ENCODE measurements at regions not wholly inside any gene's neighbourhood (a gene's known extent, or its start where the extent isn't known, plus 50 kb on each side); places are given as distances from the start of the nearest gene placed in this dataset.

- no peak for DNase-seq (ENCODE audit: low spot score)
These were observed 71.0 kb downstream of the AQP4 start for GRCh38 chr18:26794230-26795101.

GRCh38 chr18:26792661-26793060 is 72.8 kb downstream of the AQP4 start:
- DNase-seq (ENCODE audit: low spot score): no peak

- no peak for DNase-seq (ENCODE audit: low spot score)
These were observed 73.8 kb downstream of the AQP4 start for GRCh38 chr18:26791676-26792075.

- no peak for DNase-seq (ENCODE audit: low spot score)
These were observed 80.9 kb downstream of the AQP4 start for GRCh38 chr18:26784599-26784998.

- no peak for DNase-seq (ENCODE audit: low spot score)
These were observed 82.3 kb downstream of the AQP4 start for GRCh38 chr18:26783170-26783569.

GRCh38 chr18:26780520-26781325 is 84.8 kb downstream of the AQP4 start:
- no peak for DNase-seq (ENCODE audit: low spot score)

GRCh38 chr18:26778054-26778393 is 87.5 kb downstream of the AQP4 start:
- DNase-seq (ENCODE audit: low spot score): no peak

GRCh38 chr18:26777351-26778053 is 88.0 kb downstream of the AQP4 start:
- DNase-seq (ENCODE audit: low spot score): no peak

GRCh38 chr18:26772691-26773090 is 92.8 kb downstream of the AQP4 start:
- DNase-seq (ENCODE audit: low spot score): no peak

GRCh38 chr18:26771524-26771923 is 94.0 kb downstream of the AQP4 start:
- DNase-seq (ENCODE audit: low spot score): no peak

GRCh38 chr18:26768385-26768784 is 97.1 kb downstream of the AQP4 start:
- no peak for DNase-seq (ENCODE audit: low spot score)

- no peak for DNase-seq (ENCODE audit: low spot score)
These were observed 100.0 kb downstream of the AQP4 start for GRCh38 chr18:26765498-26765897.

GRCh38 chr18:26764586-26764985 is 100.9 kb downstream of the AQP4 start:
- DNase-seq (ENCODE audit: low spot score): no peak

- no peak for DNase-seq (ENCODE audit: low spot score)
These were observed 101.3 kb downstream of the AQP4 start for GRCh38 chr18:26764177-26764576.

- no peak for DNase-seq (ENCODE audit: low spot score)
These were observed 101.9 kb downstream of the AQP4 start for GRCh38 chr18:26763446-26764110.

- DNase-seq (ENCODE audit: low spot score): peak; percentile 71
These were observed 108.1 kb downstream of the AQP4 start for GRCh38 chr18:26757263-26758019.

GRCh38 chr18:26756556-26756955 is 109.0 kb downstream of the AQP4 start:
- no peak for DNase-seq (ENCODE audit: low spot score)

- DNase-seq (ENCODE audit: low spot score): no peak
These were observed 118.6 kb downstream of the AQP4 start for GRCh38 chr18:26746826-26747475.

- no peak for DNase-seq (ENCODE audit: low spot score)
These were observed 119.1 kb downstream of the AQP4 start for GRCh38 chr18:26746398-26746797.

Measured in mucosa of gallbladder (tissue), 1 donor.